NCI-H526 treated with DMSO at 0.1 percent for 48 hours (cell line): ENCODE measurements at regions not wholly inside any gene's neighbourhood (a gene's known extent, or its start where the extent isn't known, plus 50 kb on each side); places are given as distances from the start of the nearest gene placed in this dataset.

Experiments used
- DNase-seq: peaks from one replicate; lab custom pipeline; 2025; lab: John Stamatoyannopoulos, UW

- no peak for DNase-seq
Observed at GRCh38 chr2:234335661-234336228, 161.1 kb downstream of the ARL4C start.

GRCh38 chr2:234334756-234335155 lies 162.1 kb downstream of the ARL4C start:
- DNase-seq: no peak

- no peak for DNase-seq
Observed at GRCh38 chr2:234334151-234334550, 162.7 kb downstream of the ARL4C start.

GRCh38 chr2:234333168-234334130 lies 163.4 kb downstream of the ARL4C start:
- DNase-seq: no peak

GRCh38 chr2:234331966-234332365 lies 164.9 kb downstream of the ARL4C start:
- DNase-seq: no peak

GRCh38 chr2:234331566-234331965 lies 165.3 kb downstream of the ARL4C start:
- DNase-seq: no peak

- DNase-seq: no peak
Observed at GRCh38 chr2:234330902-234331301, 166.0 kb downstream of the ARL4C start.

GRCh38 chr2:234329202-234329960 lies 167.5 kb downstream of the ARL4C start:
- no peak for DNase-seq

GRCh38 chr2:234328444-234328990 lies 168.4 kb downstream of the ARL4C start:
- no peak for DNase-seq

GRCh38 chr2:234326694-234327093 lies 170.2 kb downstream of the ARL4C start:
- DNase-seq: no peak

GRCh38 chr2:234324116-234324515 lies 172.8 kb downstream of the ARL4C start:
- DNase-seq: no peak

GRCh38 chr2:234322766-234323465 lies 174.0 kb downstream of the ARL4C start:
- no peak for DNase-seq

- DNase-seq: no peak
Observed at GRCh38 chr2:234320066-234320465, 176.8 kb downstream of the ARL4C start.

- no peak for DNase-seq
Observed at GRCh38 chr2:234318361-234318760, 178.5 kb downstream of the ARL4C start.

- no peak for DNase-seq
Observed at GRCh38 chr2:234313558-234313957, 183.3 kb downstream of the ARL4C start.

GRCh38 chr2:234310166-234310565 lies 186.7 kb downstream of the ARL4C start:
- no peak for DNase-seq

- no peak for DNase-seq
Observed at GRCh38 chr2:234309431-234309830, 187.4 kb downstream of the ARL4C start.

- no peak for DNase-seq
Observed at GRCh38 chr2:234308813-234309195, 188.1 kb downstream of the ARL4C start.

- DNase-seq: no peak
Observed at GRCh38 chr2:234308073-234308812, 188.6 kb downstream of the ARL4C start.

GRCh38 chr2:234307322-234307961 lies 189.4 kb downstream of the ARL4C start:
- no peak for DNase-seq
